GM18907 (cell line): ENCODE measurements at regions not wholly inside any gene's neighbourhood (a gene's known extent, or its start where the extent isn't known, plus 50 kb on each side); places are given as distances from the start of the nearest gene placed in this dataset.
"Not testable (repeated sequence)": the region's sequence is repeated elsewhere in the genome, so short reads cannot be mapped to it uniquely, and the experiment has no call there.

Experiments
- ATAC-seq: cut with Tn5 transposase; IDR thresholded peaks from one replicate; pipeline ENCODE4 v1.9.1; 2021; ENCODE audit warnings: mild to moderate bottlenecking, moderate library complexity; ENCODE audit not compliant: unreplicated experiment

DNA sequence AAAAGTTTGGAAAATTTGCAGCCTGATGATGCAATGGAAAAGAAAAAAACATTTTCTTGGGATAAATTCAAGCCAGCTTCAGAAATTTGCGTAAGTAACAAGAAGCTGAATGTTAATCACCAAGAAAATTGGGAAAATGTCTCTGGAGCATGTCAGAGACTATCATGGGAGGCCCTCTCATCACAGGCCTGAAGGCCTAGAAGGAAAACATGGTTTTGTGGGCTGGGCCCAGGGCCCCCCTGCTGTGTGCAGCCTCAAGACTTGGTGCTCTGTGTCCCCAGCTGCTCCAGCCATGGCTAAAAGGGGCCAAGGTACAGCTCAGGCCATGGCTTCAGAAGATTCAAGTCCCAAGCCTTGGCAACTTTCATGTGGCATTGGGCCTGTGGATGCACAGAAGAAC lies 1049.8 kb upstream of the GRIA3 start:
- ATAC-seq: no peak

DNA sequence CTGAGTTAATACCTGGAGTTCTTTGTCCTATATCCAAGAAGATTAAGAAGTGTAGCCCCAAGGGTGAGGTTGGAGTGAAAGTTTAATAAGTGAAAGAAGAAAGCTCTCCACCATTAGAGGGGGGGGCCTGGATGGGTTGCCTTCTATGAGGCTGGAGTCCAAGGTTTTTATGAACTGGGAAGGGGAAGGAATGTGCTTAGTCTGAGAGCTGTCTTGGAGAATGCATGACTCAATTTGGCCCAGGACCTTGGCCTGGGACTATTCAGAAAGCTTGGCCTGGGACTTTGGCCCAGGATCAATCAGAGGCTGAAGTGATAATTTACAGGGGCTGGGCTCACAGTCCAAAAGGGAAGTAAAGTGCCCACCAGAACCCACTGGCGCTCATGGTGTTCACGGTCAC lies 1049.0 kb upstream of the GRIA3 start:
- ATAC-seq: no peak

DNA sequence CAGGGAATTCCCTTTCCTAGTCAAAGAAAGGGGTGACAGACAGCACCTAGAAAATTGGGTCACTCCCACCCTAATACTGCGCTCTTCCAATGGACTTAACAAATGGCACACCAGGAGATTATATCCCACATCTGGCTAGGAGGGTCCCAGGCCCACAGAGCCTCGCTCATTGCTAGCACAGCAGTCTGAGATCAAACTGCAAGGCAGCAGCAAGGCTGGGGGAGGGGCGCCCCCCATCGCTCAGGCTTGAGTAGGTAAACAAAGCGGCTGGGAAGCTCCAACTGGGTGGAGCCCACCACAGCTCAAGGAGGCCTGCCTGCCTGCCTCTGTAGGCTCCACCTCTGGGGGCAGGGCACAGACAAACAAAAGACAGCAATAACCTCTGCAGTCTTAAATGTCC lies 1043.9 kb upstream of the GRIA3 start:
- not testable (repeated sequence) for ATAC-seq

DNA sequence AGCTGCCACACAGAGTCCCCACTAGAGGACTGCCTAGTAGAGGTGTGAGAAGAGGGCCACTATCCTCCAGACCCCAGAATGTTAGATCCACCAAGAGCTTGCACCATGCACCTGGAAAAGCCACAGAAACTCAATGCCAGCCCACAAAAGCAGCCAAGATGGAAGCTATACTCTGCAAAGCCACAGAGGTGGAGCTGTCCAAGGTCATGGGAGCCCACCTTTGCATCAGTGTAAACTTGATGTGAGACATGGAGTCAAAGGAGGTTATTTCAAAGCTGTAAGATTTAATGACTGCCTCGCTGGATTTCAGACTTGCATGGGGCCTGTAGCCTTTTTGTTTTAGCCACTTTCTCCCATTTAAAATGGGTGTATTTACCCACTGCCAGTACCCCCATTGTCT lies 1030.1 kb upstream of the GRIA3 start:
- ATAC-seq: no peak

DNA sequence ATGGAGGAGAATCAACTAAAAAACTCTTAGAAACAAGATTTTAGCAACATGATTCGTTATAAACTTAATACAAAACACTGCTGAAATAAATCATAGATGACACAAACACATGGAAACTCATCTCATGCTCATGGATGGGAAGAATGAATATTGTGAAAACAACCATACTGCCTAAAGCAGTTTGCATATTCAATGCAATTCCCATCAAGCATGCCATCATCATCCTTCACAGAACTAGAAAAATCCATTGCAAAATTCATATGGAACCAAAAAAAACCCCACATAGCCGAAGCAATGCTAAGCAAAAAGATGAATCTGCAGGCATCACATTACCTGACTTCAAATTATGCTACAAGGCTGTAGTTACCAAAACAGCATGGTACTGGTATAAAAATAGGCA lies 1015.8 kb upstream of the GRIA3 start:
- ATAC-seq: no peak

DNA sequence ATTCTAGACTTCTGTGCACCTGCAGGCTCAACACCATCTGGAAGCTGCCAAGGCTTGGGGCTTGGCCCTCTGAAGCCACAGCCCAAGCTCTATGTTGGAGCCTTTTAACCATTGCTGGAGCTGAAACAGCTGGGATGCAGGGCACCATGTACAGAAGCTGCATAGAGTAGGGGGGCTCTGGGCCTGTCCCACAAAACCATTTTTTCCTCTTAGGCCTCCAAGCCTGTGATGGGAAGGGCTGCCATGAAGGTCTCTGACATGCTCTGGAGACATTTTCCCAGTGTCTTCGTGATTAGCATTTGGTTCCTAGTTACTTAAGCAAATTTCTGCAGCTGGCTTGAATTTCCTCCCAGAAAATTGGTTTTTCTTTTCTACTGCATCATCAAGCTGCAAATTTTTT lies 999.3 kb upstream of the GRIA3 start:
- ATAC-seq: no peak

DNA sequence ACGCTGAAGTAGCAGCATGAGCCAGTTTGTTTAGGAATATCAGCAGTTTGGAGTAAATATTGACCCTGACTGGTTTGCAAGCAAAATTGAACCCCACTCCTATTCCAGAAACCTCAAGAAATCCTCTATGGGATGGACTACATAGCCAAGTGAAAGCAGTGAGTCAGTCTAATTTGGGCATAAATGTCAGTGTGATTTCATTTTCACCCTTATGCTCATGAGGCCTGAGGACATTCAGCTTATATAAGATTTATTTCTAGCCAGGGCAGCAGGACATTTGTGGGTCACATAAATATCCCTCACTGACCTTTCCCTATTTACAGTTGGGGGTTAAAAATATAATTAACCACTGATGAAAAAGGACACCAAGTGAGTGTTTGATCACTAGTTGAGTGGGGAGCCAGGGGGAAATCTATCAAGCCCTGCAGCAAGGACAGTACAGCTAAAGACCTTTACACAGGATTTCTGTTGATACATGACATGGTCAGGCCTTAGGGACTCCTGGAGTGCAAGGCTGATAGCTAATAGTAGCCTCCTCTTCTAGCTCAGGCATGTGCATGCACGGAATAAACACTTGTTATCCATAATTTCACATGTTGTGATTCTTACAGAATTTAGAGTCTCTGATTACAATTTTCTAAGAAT lies 996.9 kb upstream of the GRIA3 start:
- ATAC-seq: no peak

DNA sequence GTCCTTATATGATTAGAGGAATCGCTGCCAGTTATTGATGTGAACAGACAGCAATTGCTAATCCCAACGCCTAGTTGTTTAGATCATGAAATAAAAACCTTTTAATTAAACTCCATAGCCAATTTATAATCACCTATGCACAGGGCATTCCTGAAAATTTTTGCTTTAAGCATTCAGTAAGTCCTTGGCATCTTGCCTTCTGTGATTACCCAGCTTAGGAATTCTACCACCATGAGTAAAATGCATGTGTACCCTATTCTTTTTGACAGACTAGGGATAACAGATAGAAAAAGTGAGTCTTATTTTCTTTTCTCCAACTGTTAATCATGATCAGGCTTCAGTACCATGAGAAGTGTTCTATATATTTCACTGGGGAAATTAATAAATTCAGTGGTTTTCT lies 995.3 kb upstream of the GRIA3 start:
- no peak for ATAC-seq

DNA sequence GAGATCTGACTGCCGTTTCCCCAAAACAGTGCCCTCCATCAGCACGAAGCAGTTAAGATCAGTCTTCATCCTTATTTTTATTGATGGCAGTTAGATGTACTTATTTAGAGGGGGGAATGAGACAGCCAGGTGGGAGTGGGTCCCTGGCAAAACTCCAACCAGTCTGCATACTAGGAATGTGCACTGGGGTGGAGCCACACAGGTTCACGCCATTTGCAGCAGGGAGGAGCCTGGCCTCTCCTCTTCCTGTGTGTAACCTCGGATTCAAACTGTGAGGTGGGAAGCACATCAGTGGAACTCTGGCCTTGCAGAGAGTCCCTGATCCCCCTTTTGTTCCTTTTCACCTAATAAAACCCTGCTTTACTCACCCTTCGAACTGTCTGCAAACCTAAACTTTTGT lies 987.7 kb upstream of the GRIA3 start:
- no peak for ATAC-seq

DNA sequence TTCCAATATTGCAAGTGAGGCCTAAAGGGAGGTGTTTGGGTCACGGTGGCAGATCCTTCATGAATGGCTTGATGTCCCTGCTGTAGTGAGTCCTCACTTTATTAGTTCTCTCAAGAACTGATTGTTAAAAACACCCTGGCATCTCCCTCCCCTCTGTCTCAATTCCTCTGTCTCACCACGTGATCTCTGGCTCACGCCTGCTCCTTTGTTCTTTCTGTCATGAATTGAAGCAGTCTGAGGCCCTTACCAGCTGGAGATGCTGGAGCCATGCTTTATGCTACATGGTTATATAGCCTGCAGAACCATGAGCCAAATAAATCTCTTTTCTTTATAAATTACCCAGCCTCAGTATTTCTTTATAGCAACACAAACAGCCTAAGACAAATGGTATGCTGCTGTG lies 980.7 kb upstream of the GRIA3 start:
- ATAC-seq: no peak

DNA sequence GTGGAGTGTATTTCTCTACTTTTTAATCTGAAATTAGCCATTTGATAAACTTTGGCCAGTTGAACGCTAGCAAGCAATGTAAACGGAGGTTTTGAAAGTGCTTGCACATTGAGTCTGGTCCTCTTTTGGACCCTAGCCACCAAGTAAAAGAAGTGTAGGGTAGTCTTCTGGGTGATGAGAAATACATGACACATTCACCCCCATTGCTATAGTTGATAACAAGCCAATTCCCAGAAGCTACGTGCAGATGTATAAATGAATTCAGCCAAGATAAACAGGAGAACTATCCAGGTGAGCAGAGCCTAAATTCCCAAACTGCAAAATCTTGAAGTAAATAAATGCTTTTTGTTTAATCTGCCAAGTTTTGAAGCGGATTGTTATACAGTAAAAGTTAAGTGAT lies 965.4 kb upstream of the GRIA3 start:
- no peak for ATAC-seq

DNA sequence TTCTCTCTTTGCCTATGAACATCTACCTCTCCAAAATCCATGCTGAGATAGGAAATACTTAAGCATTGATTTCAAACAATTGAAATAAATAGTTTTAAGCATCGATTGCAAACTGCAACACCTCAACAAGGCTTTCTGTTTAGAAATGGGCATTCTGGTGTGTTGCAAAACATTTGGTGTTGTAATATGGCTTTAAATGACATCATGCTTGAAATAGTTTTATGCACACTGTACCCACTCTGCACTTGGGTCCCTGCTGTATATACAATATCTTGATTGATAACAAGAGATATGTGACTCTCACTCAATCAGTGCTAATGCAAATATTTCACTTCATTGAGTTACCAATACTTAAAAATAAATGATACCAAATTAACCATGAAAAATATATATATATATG lies 964.9 kb upstream of the GRIA3 start:
- no peak for ATAC-seq

DNA sequence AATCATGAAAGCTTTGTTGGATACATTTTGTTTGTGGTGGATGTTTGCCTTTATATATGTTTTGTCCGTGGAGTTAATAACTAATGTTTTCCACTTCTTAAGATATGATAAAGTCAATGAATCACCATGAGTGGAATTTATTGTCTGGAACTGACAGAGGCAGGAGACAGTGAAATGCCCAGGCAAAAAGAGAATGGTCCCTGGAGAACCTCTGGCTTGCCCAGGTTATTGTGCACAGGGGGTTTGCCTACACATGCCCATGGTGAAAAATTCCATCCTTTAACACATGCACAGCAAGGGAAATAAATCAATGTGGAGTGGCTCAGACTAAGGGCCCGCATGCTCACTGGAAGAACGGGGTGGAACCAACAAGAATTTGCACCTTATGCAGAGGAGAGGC lies 964.3 kb upstream of the GRIA3 start:
- ATAC-seq: no peak

DNA sequence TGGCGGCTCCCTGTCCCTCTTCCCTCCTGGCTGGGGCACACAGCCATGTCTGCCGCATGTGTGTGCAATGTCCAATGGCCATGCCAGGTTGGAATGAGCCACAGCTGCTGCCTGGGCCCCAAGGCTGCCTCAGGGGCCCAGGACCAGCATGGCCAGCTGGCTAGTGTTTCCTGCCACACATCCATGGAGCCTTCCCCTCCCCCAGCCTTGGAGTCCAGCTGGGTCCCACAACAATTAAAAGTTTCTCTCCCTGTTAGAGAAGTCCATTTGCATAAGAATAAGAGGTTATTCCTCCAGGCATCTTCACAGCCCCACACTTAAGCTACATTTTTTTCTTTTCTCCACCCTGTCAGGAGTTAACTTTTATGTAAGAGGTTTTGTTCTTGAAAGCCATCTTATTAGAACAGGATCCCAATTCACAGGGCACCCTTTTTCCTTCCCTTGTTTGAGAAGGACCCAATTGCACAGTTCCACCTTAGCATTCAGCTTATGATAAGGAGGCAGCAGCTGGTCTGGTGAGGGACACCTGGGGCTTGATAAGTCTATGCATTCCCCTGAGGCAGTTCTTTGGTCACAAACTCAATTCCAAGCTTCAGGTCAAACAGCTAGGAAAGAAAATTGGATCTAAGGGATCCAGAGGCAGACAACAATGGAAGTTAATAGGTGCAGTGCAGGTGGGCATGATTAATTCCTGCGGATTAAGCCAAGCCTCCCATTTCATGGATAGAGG lies 963.3 kb upstream of the GRIA3 start:
- no peak for ATAC-seq

DNA sequence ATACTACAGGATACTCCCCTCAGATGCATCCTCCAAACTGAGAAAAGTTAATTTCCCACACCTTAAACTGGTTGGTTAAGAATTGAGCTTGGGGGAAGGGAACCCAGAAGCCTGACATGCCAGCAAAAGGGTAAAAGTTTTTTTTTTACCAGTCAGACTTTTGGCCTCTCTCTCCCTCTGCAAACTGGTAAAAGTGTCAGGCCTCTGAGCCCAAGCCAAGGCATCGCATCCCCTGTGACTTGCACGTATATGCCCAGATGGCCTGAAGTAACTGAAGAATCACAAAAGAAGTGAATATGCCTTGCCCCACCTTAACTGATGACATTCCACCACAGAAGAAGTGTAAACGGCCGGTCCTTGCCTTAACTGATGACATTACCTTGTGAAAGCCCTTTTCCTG lies 962.3 kb upstream of the GRIA3 start:
- not testable (repeated sequence) for ATAC-seq

DNA sequence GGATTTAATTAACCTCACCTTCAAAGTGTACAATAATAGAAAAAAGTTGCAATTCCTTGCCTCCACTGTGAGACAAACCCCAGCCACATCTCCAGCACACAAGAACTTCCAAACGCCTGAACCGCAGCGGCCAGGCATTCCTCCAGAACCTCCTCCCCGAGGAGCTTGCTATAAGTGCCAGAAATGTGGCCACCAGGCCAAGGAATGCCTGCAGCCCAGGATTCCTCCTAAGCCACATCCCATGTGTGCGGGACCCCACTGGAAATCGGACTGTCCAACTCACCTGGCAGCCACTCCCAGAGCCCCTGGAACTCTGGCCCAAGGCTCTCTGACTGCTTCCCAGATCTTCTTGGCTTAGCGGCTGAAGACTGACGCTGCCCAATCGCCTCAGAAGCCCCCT lies 959.9 kb upstream of the GRIA3 start:
- ATAC-seq: not testable (repeated sequence)

DNA sequence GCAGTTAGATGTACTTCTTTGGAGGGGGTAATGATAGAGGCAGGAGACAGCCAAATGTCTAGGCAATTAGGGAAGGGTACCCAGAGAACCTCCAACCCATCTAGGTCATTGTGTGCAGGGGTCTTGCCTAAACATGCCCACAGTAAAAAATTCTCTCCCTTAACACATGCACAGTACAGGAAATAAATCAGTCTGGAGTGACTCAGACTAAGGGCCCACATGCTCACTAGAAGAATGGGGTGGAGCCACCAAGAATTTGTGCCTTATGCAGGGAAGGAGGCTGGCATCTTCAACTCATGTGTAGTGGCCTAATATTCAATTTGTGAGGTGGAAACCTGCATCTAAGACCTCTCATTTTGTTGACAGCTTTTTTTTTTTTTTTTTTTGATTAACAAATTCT lies 945.3 kb upstream of the GRIA3 start:
- ATAC-seq: no peak

DNA sequence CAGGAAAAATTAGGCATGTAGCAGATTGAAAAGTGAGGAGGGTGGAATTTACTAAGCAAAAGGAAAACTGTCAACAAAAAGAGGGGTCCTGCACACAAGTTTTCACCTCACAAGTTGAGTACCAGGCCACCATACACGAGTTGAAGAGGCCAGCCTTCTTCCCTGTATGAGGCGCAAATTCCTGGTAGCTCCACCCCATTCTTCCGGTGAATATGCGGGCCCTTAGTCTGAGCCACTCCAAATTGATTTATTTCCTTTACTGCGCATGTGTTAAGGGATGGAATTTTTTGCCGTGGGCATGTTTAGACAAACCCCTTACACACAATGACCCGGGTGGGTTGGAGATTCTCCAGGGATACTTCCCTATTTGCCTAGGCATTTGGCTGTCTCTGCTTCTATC lies 942.1 kb upstream of the GRIA3 start:
- no peak for ATAC-seq

DNA sequence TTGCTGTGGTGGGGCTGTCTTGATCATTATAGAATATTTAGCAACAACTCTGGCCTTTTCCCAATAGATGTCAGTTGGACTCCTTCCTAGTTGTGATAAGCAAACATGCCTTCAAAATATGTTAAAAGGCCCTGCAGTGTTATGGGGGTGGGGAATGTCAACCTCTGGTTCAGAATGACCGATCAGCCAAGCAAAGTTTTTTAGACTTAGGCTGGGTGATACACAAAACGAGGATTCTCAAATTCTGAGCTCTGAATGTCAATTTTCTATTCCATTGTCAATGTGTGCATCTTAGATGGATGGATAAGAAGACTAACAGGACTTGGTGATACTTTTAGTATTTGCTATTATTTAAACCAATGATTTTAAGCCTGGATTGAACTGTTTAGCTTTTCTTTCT lies 940.0 kb upstream of the GRIA3 start:
- ATAC-seq: no peak

DNA sequence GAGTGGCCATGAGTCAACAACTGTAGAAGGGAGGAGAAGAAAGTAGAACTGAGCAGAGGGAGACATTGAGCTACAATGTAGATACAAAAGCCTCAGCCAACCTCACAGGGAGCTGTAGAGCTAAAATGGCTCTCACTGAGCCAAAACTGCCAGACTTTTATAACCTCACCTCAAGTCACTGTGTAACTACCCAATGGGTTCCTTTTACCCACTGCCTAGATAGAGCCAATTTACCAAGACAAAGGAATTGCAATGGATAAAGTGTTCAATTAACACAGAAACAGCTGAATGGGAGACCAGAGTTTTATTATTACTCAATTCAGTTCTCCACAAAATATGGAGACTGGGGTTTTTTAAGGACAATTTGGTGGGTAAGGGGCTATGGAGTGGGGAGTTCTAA lies 938.9 kb upstream of the GRIA3 start:
- no peak for ATAC-seq

DNA sequence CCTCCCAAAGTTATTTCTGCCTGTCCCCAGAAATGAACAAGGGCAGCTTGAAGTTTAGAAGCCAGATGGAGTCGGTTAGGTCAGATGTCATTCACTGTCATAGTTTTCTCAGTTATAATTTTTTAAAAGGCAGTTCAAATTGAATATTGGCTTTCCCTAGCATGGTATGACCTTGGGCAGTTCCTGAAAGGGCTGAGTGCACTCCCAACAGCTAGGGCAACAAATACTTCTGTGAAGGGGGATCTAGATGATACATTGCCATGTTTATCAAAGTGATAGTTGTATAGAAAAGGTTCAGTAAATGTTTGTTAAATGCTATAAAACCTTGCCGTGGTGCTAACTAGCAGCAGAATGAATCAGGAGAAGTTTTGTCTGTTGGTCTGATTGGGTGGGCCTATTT lies 938.1 kb upstream of the GRIA3 start:
- ATAC-seq: no peak

DNA sequence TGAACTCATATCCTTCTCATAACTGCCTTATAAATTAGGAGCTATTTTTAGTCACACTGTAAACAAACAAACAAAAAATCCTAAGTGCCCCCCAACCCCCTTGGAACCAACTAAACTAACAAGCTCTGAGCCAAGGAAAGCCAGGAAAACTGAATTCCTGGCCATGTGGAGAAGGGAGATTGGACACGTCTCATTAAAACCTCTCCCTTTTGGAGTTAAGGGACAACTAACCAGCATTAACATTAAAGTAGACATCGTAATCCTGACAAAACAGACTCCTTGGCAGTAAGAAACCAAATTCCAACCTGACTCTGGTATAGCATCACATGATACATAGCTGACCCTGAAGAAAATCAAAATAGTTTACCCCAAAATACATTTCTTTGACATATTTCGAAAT lies 937.1 kb upstream of the GRIA3 start:
- ATAC-seq: no peak

DNA sequence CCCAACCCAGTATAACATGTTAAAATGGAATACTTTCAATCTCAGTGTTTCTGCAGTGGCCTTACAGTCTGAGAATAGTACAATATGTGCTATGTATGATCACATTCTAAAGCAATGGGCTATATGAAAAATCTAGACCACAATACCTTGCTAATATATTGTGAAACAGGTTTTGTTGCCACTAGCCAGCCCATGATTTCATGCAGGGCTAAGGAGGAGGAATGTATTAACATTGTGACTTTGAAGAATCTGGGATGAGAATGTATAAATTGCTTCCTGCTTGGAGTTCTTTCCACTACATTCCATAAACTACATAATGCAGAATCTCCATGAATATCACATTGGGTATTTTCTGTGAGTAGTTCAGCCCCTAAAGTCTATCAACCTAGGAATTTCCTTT lies 935.4 kb upstream of the GRIA3 start:
- no peak for ATAC-seq
